Hindlimb muscle (tissue), 1 donor: ENCODE measurements at regions not wholly inside any gene's neighbourhood (a gene's known extent, or its start where the extent isn't known, plus 50 kb on each side); places are given as distances from the start of the nearest gene placed in this dataset.

Source experiments
- DNase-seq: peaks from one replicate; pipeline ENCODE4 v3.0.0-alpha.2; 2013

DNA sequence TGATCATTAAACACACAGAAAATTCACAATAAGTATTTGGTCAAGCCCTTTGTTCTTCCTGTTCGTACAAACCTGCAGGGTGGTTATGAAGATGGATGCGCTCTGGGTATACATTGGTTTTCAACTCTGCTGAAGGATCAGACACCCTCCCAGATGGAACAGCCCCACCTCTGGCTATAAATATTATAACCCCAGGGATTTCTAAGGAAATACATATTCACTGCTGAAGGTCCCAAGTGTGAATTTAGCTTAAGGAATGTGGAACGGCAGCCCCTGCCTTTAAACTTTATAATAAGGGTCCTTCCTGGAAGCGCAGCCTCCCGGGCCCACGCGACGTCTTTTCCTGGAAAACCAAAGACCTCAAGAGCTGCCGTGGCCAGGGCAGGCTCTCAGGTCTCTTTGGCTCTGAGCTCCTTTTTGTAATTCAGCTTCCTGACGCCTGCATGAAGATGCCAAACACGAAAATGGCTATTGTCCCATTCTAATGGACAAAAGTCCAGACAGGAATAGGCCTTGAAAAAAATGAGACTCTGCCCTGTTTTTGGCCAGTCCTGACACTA is 172.4 kb upstream of the SSTR4 start:
- DNase-seq, result no peak

GRCh38 chr20:22863826-22864225 is 171.3 kb upstream of the SSTR4 start:
- DNase-seq, result no peak

- DNase-seq, result no peak
Measured at GRCh38 chr20:22866812-22867341, 168.2 kb upstream of the SSTR4 start.

DNA sequence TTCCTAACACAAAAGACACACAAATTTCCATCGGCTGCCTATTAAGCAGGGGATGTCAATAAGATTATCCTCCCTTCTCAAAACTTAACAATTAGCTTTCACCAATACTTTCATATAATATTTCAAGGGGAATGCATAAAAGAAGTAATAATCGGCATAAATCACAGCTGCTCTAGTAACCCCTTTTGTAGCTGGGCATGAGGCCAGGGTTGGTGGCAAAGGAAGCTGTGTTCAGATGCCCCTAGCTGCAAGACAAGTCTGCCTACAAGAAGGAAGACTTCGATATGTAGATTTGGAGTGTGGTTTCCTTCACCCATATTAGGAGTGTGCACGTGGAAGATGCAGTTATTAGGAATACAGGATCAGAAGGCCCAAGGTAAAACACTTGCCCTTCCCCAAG is 156.9 kb upstream of the SSTR4 start:
- DNase-seq, result no peak

GRCh38 chr20:22880277-22880676 is 154.8 kb upstream of the SSTR4 start:
- DNase-seq, result no peak

DNA sequence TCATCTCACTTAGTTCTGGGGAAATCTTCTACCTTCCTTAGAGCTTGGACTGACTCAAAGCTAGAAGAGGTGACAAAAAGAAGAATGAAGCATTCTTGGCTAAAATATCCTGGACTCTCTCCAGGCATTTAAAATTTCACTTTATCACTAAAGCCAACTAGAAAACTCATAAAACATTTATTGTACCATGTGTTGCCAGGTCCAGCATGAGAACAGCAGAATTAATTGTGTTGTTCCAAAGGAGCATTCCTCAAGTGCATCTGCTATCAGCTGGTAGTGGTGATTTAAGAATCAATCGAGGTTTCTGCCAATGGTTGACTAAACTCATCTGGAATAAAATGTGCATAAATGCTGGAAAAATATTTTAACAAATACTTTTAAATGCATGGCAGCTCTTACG is 147.3 kb upstream of the SSTR4 start:
- no peak for DNase-seq

GRCh38 chr20:22890594-22891300 is 144.4 kb upstream of the SSTR4 start:
- DNase-seq, result no peak

DNA sequence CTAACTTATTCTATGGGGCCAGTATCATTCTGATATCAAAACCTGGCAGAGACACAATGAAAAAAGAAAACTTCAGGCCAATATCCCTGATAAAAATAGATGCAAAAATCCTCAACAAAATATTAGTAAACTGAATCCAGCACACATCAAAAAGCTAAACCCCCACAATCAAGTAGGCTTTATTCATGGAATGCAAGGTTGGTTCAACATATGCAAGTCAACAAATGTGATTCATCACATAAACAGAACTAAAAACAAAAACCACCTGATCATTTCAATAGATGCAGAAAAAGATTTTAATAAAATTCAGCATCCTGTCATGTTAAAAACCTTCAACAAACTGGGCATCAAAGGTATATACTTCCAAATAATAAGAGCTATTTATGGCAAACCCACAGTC is 133.9 kb upstream of the SSTR4 start:
- no peak for DNase-seq

DNA sequence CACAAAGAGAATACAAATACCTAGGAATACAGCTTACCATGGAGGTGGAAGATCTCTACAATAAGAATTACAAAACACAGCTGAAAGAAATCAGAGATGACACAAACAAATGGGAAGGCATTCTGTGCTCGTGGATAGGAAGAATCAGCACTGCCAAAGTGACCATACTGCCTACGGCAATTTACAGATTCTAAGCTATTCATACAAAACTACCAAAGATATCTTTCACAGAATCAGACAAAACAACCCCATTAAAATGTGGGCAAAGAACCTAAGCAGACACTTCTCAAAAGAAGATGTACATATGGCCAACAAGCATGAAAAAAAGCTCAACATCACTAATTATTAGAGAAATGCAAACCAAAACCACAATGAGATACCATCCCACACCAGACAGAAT is 133.2 kb upstream of the SSTR4 start:
- DNase-seq, result no peak

DNA sequence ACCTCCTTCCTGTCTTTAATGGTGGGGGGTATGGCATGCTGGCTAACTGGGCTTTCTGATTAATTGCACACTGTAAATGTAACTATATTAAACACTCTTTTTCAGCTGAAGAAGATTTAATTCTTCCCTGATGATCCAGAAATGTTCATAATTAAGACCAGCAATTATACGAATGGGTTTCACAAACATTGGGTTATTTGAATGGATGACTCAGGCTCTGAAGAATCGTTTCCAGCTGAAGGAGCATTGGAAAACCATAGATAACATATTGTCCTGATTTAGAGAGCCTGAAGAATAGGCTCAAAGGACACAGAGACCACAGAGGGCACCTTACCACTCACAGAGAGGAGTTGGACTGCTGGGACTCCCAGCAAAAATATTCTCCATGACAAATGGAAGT is 130.7 kb upstream of the SSTR4 start:
- DNase-seq, result no peak

DNA sequence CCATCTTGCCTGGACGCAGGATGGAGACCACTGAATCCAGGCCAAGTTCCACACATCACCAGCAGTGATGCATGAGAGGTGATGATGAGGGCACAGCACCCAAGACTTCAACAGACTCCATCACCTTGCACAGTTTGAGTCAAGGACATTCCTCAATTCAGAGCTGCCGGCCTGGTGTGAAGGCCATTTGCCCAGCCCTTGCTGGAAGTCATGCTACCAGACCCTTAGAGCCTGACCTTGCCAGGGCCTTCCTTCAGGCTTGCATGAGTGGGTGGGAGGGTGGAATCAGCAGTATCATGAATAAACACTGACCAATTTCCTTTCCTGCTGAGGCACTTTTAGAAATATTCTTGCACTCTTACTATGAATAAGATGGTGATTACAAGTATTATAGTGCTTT is 130.2 kb upstream of the SSTR4 start:
- no peak for DNase-seq

- DNase-seq, result peak; percentile 75
Measured at GRCh38 chr20:22905658-22906057, 129.5 kb upstream of the SSTR4 start.

GRCh38 chr20:22908437-22908836 is 126.7 kb upstream of the SSTR4 start:
- DNase-seq, result no peak

DNA sequence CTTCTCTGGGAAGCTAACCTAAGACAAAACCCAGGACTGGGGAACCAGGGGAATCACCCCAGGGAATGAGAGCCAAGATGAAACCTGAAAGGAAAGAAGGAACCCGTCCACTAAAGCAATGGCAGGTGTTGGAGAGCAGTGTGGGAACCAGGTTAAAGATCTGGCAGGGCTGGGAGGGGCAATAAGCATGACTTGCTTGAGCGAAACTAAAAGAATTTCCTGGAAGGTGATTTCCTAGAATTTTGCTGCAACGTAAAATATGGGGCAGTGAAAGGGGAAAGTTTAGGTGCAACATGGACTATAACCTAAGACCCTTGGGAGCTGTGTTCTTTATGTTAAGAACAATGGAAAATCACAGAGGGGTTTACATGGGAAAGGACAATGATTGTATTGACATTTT is 126.2 kb upstream of the SSTR4 start:
- no peak for DNase-seq

- no peak for DNase-seq
Measured at GRCh38 chr20:22909436-22909835, 125.7 kb upstream of the SSTR4 start.

DNA sequence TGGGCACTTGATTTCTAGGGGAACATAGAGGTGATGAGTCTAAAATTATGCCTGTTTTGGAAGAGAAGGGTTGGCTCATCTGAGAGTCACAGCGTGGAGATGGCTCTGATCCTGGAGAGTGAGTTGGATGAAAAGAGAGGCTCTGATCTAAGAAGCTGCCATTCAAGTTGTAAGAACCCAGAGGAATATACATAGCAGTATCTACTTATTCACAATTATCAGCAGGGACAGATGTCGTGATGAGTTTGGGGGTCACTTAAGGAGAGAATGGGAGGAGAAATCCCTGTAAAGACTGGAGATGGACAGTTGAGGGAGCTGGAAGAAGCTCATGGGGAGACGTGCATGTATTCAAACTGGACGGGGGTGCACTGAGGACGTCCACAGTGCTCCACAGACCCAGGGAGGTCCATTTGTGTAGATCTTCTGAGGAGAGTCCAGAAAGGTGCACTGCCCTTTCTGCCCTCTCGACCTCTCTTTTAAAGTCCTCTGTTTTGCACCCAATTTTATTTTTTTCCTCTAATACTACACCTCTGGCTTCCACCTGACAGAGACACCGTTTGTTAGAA is 124.7 kb upstream of the SSTR4 start:
- no peak for DNase-seq

GRCh38 chr20:22914291-22914690 is 120.8 kb upstream of the SSTR4 start:
- DNase-seq, result no peak

DNA sequence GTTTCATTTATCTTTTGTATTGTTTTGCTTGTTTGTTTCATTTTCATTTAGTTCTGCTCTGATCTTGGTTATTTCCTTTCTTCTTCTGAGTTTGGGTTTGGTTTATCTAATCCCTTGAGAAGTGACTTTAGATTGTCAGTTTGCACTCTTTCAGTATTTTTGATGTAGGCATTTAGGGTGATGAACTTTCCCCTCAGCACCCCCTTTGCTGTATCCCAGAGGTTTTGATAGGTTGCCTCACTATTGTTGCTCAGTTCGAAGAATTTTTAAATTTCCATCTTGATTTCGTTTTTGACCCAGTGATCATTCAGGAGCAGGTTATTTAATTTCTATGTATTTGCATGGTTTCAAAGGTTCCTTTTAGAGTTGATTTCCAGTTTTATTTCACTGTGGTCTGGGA is 119.6 kb upstream of the SSTR4 start:
- no peak for DNase-seq

DNA sequence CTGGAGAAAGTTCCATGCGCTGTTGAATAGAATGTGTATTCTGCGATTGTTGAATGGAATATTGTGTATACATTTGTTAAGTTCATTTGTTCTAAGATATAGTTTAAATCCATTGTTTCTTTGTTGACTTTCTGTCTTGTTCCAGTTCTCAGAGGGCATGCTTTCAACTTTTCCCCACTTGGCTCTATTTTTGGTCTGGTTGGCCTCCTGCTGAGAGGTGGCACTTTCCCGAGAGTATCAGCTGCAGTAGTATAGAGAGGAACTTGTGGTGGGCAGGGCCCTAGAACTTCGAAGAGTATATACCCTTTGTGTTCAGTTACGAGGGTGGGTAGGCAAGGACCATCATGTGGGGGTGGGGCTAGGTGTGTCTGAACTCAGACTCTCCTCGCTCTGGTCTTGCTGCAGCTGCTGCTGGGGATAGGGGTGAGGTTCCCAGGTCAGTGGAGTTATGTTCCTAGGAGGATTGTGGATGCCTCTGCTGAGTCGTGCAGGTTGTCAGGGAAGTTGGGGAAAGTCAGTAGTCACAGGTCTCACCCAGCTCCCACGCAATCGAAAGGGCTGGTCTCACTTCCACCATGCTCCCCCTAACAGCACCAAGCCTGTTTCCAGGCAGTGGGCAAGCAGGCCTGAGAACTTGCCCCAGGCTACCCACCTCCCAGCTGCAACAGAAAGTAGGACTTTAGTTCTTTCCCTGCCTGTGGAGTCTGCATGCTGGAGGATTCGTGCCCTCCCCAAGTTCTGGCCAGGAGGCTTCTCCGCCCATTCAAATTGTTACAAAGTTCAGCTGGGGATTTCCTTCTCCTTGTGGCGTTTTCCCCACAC is 118.9 kb upstream of the SSTR4 start:
- no peak for DNase-seq

DNA sequence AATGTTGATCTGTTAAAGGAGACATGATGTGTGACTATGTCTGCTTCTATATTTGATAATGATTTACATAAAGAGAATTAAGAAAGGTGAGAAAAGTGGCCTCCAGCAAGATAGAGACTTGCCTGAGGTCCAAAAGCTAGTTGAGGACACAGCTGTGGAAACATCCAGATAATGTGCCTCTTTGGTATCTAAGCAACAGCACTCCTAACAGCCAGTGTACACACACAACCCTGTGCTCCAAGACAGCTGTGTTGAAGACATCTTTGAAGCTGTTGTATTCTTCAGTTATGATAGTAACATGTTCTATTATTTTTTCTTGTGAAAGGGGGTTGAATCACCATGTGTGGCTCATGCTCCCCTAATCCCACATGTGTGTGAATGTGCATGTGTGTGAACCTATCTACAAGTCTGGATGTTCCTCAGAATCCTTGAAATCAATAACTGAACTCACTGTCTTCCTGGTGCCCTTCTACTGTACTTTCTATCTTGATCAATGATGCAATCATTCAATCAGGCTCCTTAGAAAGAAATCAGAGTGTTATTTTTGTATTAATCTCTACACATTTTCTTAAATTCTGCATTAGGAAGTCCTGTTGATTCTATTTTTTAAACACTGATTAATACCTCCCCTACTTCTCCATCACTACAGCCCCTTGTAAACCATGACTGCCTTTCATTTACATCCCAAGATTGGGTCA is 116.7 kb upstream of the SSTR4 start:
- DNase-seq, result no peak

DNA sequence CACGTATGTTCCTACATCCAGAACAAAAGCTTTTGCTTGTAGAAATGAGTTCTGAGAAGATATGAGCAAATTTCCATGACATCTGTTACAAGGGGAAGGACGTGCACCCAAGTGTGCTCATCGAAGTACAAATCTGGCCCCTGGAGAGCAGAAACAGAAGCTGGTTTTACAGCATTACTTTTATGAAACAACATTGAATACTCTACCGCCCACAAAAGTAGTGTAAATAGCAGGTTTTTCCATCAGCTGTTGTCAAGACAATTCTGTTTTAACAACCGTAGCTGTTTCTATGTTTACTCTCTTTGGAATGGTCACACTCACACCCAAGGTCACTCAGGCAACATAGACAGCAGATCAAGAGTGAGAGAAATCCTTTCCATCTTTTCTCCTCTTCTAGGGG is 114.2 kb upstream of the SSTR4 start:
- no peak for DNase-seq

- no peak for DNase-seq
Measured at GRCh38 chr20:22921595-22922421, 113.3 kb upstream of the SSTR4 start.
